ENCODE measurements at regions not wholly inside any gene's neighbourhood (a gene's known extent, or its start where the extent isn't known, plus 50 kb on each side); places are given as distances from the start of the nearest gene placed in this dataset.

- ChIA-PET CTCF (no interaction called here), POLR2A (no interaction called here)
- DNase-seq (ENCODE audit: low read depth, low spot score), result no peak
- Histone ChIP-seq H3K27me3 (ENCODE audit: control insufficient read depth, insufficient read depth, low read length) (no peaks in the 10 kb centered on the region), H3K27ac (ENCODE audit: low read length) (no peak overlapping the region), H3K36me3 (ENCODE audit: control insufficient read depth, insufficient read depth, low read length) (no peaks in the 10 kb centered on the region), H3K9me3 (ENCODE audit: control insufficient read depth, insufficient read depth, low read depth, low read length) (no peaks in the 10 kb centered on the region), H3K4me3 (ENCODE audit: low read depth in 2 of 2, low read length in 2 of 2) (no peak overlapping the region), H3K4me1 (ENCODE audit: control insufficient read depth, insufficient read depth, low read length) (no peaks in the 10 kb centered on the region)
- no TSS peak for BruUV-seq (replicated peaks)
- intact Hi-C loops (cut with micrococcal nuclease; ENCODE audit: unreplicated experiment), result no loop called here
- ATAC-seq, result no peak
- in situ Hi-C loops (cut with HindIII; ENCODE audit: low pct_unique_long_range_greater_than_20kb, low sequenced_read_pairs), result no loop called here
- TF ChIP-seq POLR2AphosphoS5 (IDR thresholded peaks at IDR 0.05; ENCODE audit: low read depth, low read length) (no peak), SIN3A (IDR thresholded peaks at IDR 0.05; ENCODE audit: borderline replicate concordance, insufficient read depth, low read depth, low read length) (no peak), CTCF (IDR thresholded peaks at IDR 0.05) (no peak), TCF7L2 (IDR thresholded peaks at IDR 0.05; ENCODE audit: low read depth, low read length) (no peak)
- TF ChIP-seq, protein P1, sequence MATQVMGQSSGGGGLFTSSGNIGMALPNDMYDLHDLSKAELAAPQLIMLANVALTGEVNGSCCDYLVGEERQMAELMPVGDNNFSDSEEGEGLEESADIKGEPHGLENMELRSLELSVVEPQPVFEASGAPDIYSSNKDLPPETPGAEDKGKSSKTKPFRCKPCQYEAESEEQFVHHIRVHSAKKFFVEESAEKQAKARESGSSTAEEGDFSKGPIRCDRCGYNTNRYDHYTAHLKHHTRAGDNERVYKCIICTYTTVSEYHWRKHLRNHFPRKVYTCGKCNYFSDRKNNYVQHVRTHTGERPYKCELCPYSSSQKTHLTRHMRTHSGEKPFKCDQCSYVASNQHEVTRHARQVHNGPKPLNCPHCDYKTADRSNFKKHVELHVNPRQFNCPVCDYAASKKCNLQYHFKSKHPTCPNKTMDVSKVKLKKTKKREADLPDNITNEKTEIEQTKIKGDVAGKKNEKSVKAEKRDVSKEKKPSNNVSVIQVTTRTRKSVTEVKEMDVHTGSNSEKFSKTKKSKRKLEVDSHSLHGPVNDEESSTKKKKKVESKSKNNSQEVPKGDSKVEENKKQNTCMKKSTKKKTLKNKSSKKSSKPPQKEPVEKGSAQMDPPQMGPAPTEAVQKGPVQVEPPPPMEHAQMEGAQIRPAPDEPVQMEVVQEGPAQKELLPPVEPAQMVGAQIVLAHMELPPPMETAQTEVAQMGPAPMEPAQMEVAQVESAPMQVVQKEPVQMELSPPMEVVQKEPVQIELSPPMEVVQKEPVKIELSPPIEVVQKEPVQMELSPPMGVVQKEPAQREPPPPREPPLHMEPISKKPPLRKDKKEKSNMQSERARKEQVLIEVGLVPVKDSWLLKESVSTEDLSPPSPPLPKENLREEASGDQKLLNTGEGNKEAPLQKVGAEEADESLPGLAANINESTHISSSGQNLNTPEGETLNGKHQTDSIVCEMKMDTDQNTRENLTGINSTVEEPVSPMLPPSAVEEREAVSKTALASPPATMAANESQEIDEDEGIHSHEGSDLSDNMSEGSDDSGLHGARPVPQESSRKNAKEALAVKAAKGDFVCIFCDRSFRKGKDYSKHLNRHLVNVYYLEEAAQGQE (IDR thresholded peaks at IDR 0.05; ENCODE audit: insufficient read depth in 1 of 2, low read depth in 2 of 2, low read length in 1 of 2), result no peak
These were observed 607.9 kb upstream of the B3GAT1 start for GRCh38 chr11:135019899-135020298.

GRCh38 chr11:135019343-135019871, 607.4 kb upstream of the B3GAT1 start:
- no peak for TF ChIP-seq SIN3A (IDR thresholded peaks at IDR 0.05; ENCODE audit: borderline replicate concordance, insufficient read depth, low read depth, low read length)
- CTCF ChIA-PET, result no interaction called here
- Histone ChIP-seq H3K9me3 (ENCODE audit: control insufficient read depth, insufficient read depth, low read depth, low read length) (no peaks in the 10 kb centered on the region), H3K27me3 (ENCODE audit: control insufficient read depth, insufficient read depth, low read length) (no peaks in the 10 kb centered on the region), H3K27ac (ENCODE audit: low read length) (no peak overlapping the region), H3K36me3 (ENCODE audit: control insufficient read depth, insufficient read depth, low read length) (no peaks in the 10 kb centered on the region), H3K4me3 (ENCODE audit: low read depth in 2 of 2, low read length in 2 of 2) (no peak overlapping the region), H3K4me1 (ENCODE audit: control insufficient read depth, insufficient read depth, low read length) (no peaks in the 10 kb centered on the region)
- intact Hi-C loops (cut with micrococcal nuclease; ENCODE audit: unreplicated experiment) (no loop called here), in situ Hi-C loops (cut with HindIII; ENCODE audit: low pct_unique_long_range_greater_than_20kb, low sequenced_read_pairs) (no loop called here)
- DNase-seq (ENCODE audit: low read depth, low spot score) (no peak), ATAC-seq (no peak)
- POLR2A ChIA-PET, result no interaction called here
- BruUV-seq (replicated peaks), result no TSS peak

- no peak for ATAC-seq
- Histone ChIP-seq H3K27ac (ENCODE audit: low read length) (no peak overlapping the region), H3K27me3 (ENCODE audit: control insufficient read depth, insufficient read depth, low read length) (no peaks in the 10 kb centered on the region), H3K4me1 (ENCODE audit: control insufficient read depth, insufficient read depth, low read length) (no peaks in the 10 kb centered on the region), H3K4me3 (ENCODE audit: low read depth in 2 of 2, low read length in 2 of 2) (no peak overlapping the region), H3K9me3 (ENCODE audit: control insufficient read depth, insufficient read depth, low read depth, low read length) (no peaks in the 10 kb centered on the region), H3K36me3 (ENCODE audit: control insufficient read depth, insufficient read depth, low read length) (no peaks in the 10 kb centered on the region)
- DNase-seq (ENCODE audit: low read depth, low spot score), result no peak
- POLR2A ChIA-PET, result no interaction called here
- in situ Hi-C loops (cut with HindIII; ENCODE audit: low pct_unique_long_range_greater_than_20kb, low sequenced_read_pairs), result no loop called here
- intact Hi-C loops (cut with micrococcal nuclease; ENCODE audit: unreplicated experiment), result no loop called here
- BruUV-seq (replicated peaks), result no TSS peak
- CTCF ChIA-PET, result no interaction called here
- TF ChIP-seq CTCF (IDR thresholded peaks at IDR 0.05), result no peak
- TF ChIP-seq SIN3A (IDR thresholded peaks at IDR 0.05; ENCODE audit: borderline replicate concordance, insufficient read depth, low read depth, low read length), result no peak
- TF ChIP-seq, protein P1 (IDR thresholded peaks at IDR 0.05; ENCODE audit: insufficient read depth in 1 of 2, low read depth in 2 of 2, low read length in 1 of 2), result no peak
- no peak for TF ChIP-seq POLR2AphosphoS5 (IDR thresholded peaks at IDR 0.05; ENCODE audit: low read depth, low read length)
- no peak for TF ChIP-seq TCF7L2 (IDR thresholded peaks at IDR 0.05; ENCODE audit: low read depth, low read length)
These were observed 605.3 kb upstream of the B3GAT1 start for GRCh38 chr11:135017296-135017695.

All from Panc1 (cell line).